GM12891 (cell line): ENCODE measurements at regions not wholly inside any gene's neighbourhood (a gene's known extent, or its start where the extent isn't known, plus 50 kb on each side); places are given as distances from the start of the nearest gene placed in this dataset.

ENCODE experiments used
- POLR2A ChIP-seq: IDR thresholded peaks from 2 replicates; pipeline ENCODE4 v1.6.1; 2011; ENCODE audit warnings: low read depth, low read length, control low read depth
- POLR2AphosphoS5 ChIP-seq: IDR thresholded peaks from 2 replicates; pipeline ENCODE4 v1.6.1; 2011; ENCODE audit warnings: low read depth, low read length, control low read depth
- SPI1 ChIP-seq: IDR thresholded peaks from 2 replicates; pipeline ENCODE4 v1.6.1; 2011; ENCODE audit warnings: low read depth, low read length, control low read depth

DNA sequence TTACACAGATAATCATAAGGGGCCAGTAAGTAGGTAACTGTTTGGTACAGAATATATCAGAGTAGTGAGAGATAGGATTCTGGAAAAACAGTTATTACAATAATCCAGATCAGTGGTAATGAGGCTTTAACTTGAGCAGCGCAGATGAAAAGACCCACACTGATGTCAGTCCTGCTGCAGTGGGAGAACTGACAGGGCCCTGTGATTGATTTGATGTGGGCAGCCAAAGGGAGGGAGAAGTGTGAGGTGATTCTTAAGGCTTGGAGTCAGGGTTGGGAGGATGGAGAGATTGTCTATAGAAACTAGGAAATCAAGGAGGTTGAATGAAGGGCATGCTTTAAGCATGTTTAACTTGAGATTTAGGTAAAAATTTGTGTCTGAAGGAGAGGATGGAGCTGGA, 161.4 kb downstream of the VSIG4 start:
- TF ChIP-seq SPI1 (no peak), POLR2A (no peak), POLR2AphosphoS5 (no peak)
